HG03439 (cell line): ENCODE measurements at regions not wholly inside any gene's neighbourhood (a gene's known extent, or its start where the extent isn't known, plus 50 kb on each side); places are given as distances from the start of the nearest gene placed in this dataset.

Experiments
- ATAC-seq: cut with Tn5 transposase; IDR thresholded peaks from one replicate; pipeline ENCODE4 v1.9.1; 2021; ENCODE audit warnings: mild to moderate bottlenecking, moderate library complexity; ENCODE audit not compliant: unreplicated experiment

DNA sequence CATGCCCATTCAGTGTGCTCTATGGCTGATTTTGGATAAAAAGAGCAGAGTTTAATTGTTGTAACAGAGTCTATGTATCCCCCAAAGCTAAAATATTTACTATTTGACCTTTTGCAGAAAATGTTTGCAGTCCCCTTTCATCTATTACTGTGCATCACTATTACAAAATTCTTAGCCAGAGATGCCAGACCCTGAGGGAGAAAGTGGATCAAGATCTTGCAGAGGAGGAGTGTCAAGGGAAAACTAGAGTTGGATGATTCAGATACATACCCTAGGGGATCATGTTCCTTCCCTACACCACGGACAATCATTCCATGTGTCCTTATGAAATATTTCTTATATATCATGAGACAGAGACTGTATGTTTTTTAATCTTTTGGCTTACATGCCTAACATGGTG, 68.6 kb upstream of the TPRG1 start:
- no peak for ATAC-seq

- ATAC-seq, result no peak
Measured at GRCh38 chr3:189108067-189108466, 63.7 kb upstream of the TPRG1 start.

DNA sequence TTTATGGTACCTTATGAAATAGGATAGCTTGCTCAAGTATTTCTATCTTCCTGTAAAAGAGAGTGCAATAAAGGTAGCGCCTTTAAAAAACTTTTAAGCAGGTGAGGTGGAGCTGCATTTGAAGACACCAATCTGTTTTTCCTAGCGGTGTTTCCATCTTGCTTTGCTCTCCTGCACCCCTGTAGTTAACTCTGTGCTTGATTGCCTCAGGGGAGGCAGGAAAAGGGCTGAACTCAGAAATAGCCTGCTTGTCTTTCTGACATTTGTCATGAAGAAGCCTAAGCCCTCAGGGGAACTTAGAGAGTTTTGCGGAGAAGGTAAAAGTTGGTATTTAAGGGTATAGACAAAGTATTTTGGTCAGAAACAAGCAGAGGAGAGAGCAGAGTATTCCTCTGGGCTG, 63.0 kb upstream of the TPRG1 start:
- ATAC-seq, result no peak

- ATAC-seq, result no peak
Measured at GRCh38 chr3:189109145-189109544, 62.6 kb upstream of the TPRG1 start.

- no peak for ATAC-seq
Measured at GRCh38 chr3:189117087-189117486, 54.7 kb upstream of the TPRG1 start.

GRCh38 chr3:189118896-189119295, 52.9 kb upstream of the TPRG1 start:
- ATAC-seq, result no peak

- ATAC-seq, result no peak
Measured at GRCh38 chr3:189119950-189120349, 51.8 kb upstream of the TPRG1 start.

DNA sequence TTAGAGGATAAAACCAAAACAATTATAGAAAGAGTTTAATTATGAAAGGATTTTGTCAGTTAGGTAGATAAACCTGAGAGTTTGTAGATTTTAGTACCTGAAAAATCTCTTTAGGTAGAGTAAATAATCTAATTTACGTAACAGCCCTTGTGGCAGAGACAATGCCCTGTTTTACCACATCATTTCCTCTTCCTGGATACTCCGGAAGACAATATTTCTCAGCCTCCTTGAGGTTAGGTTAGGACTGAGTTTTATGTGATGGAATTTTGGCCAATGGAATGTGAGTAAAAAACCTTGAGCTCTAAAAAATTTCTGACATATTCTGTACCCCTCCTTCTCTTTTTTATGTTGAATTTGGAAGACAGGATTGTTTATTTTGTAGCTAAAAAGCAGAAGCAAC, 50.7 kb upstream of the TPRG1 start:
- ATAC-seq, result no peak
